WTC11 (cell line): ENCODE measurements at regions not wholly inside any gene's neighbourhood (a gene's known extent, or its start where the extent isn't known, plus 50 kb on each side); places are given as distances from the start of the nearest gene placed in this dataset.

ENCODE experiments used
- ATAC-seq: fragments of 200-7000 bp; cut with Tn5 transposase; 2 replicates; pipeline ENCODE4 v1.10.0; 2021; ENCODE audit warnings: mild to moderate bottlenecking, moderate library complexity
- CTCF ChIA-PET: fragments of 300-600 bp; sonication (Branson Sonifier 250); formaldehyde crosslinking; loops from one replicate; lab custom pipeline; 2021; ENCODE audit warnings: antibody characterized with exemption; lab: Charles Lee
- POLR2A ChIA-PET: fragments of 350-600 bp; sonication (Branson Sonifier 250); formaldehyde crosslinking; loops from one replicate; lab custom pipeline; 2021; ENCODE audit warnings: antibody characterized with exemption; lab: Charles Lee
- DNase-seq: peaks from one replicate; pipeline ENCODE4 v3.0.0; 2021; ENCODE audit warnings: low spot score
- H3K27ac Mint-ChIP-seq: 2 replicates; pipeline ENCODE4 v1.8.0; 2021; ENCODE audit warnings: mixed read lengths
- H3K27me3 Mint-ChIP-seq: 2 replicates; pipeline ENCODE4 v1.8.0; 2021; ENCODE audit warnings: low read depth, mild to moderate bottlenecking, moderate library complexity, mixed read lengths
- H3K36me3 Mint-ChIP-seq: 2 replicates; pipeline ENCODE4 v1.8.0; 2021; ENCODE audit warnings: mixed read lengths
- H3K4me1 Mint-ChIP-seq: 2 replicates; pipeline ENCODE4 v1.8.0; 2022; ENCODE audit warnings: mixed read lengths
- H3K4me3 Mint-ChIP-seq: 2 replicates; pipeline ENCODE4 v1.8.0; 2021; ENCODE audit warnings: mild to moderate bottlenecking, moderate library complexity, mixed read lengths
- H3K9me3 Mint-ChIP-seq: 2 replicates; pipeline ENCODE4 v1.8.0; 2021; ENCODE audit warnings: mixed read lengths
- CREB1 ChIP-seq: sonication (generic); formaldehyde crosslinking; IDR thresholded peaks from 2 replicates; pipeline ENCODE4 v1.8.0; 2023; ENCODE audit warnings: mild to moderate bottlenecking, missing genetic modification reagents
- CTCF ChIP-seq: fragments of 200-600 bp; IDR thresholded peaks from 2 replicates; pipeline ENCODE4 v1.8.0; 2022; ENCODE audit warnings: antibody characterized with exemption
- ERG ChIP-seq: fragments of 250-450 bp; sonication (Bioruptor Pico); IDR thresholded peaks from 2 replicates; pipeline ENCODE4 v1.8.0; 2021; ENCODE audit warnings: mild to moderate bottlenecking
- HMGA2 ChIP-seq: fragments of 250-450 bp; sonication (Bioruptor Pico); IDR thresholded peaks from 2 replicates; pipeline ENCODE4 v1.4.0; 2021; ENCODE audit warnings: mild to moderate bottlenecking, moderate library complexity
- MXD4 ChIP-seq: fragments of 250-450 bp; sonication (Bioruptor Pico); IDR thresholded peaks from 2 replicates; pipeline ENCODE4 v1.8.0; 2021; ENCODE audit warnings: mild to moderate bottlenecking, moderate library complexity, borderline replicate concordance
- NR1H2 ChIP-seq: sonication (generic); formaldehyde crosslinking; IDR thresholded peaks from 2 replicates; pipeline ENCODE4 v1.9.0; 2021; ENCODE audit warnings: mild to moderate bottlenecking, moderate library complexity, missing genetic modification reagents
- PREB ChIP-seq: sonication (generic); formaldehyde crosslinking; IDR thresholded peaks from 2 replicates; pipeline ENCODE4 v1.8.1; 2022; ENCODE audit warnings: mild to moderate bottlenecking, missing genetic modification reagents, moderate library complexity, borderline replicate concordance
- PRRX2 ChIP-seq: fragments of 250-450 bp; sonication (Bioruptor Pico); IDR thresholded peaks from 2 replicates; pipeline ENCODE4 v1.8.0; 2021; ENCODE audit warnings: mild to moderate bottlenecking
- RELA ChIP-seq: sonication (generic); formaldehyde crosslinking; IDR thresholded peaks from 2 replicates; pipeline ENCODE4 v1.8.1; 2022; ENCODE audit warnings: missing genetic modification reagents, mild to moderate bottlenecking, borderline replicate concordance
- SOX15 ChIP-seq: fragments of 250-450 bp; sonication (Bioruptor Pico); IDR thresholded peaks from 2 replicates; pipeline ENCODE4 v1.9.0; 2021; ENCODE audit warnings: mild to moderate bottlenecking
- TCF7 ChIP-seq: sonication (generic); formaldehyde crosslinking; IDR thresholded peaks from 2 replicates; pipeline ENCODE4 v1.8.0; 2022; ENCODE audit warnings: mild to moderate bottlenecking, low read depth, missing genetic modification reagents, moderate library complexity
- ZNF425 ChIP-seq: fragments of 250-450 bp; sonication (Bioruptor Pico); conservative IDR thresholded peaks from 2 replicates; pipeline ENCODE4 v1.9.0; 2021; ENCODE audit warnings: mild to moderate bottlenecking
- TF ChIP-seq, protein P1 (sequence below): sonication (generic); formaldehyde crosslinking; IDR thresholded peaks from 2 replicates; pipeline ENCODE4 v1.8.0; 2022; ENCODE audit warnings: missing genetic modification reagents
- TF ChIP-seq, protein P2 (sequence below): sonication (generic); formaldehyde crosslinking; IDR thresholded peaks from 2 replicates; pipeline ENCODE4 v1.8.1; 2023; ENCODE audit warnings: mild to moderate bottlenecking, missing genetic modification reagents, borderline replicate concordance

DNA sequence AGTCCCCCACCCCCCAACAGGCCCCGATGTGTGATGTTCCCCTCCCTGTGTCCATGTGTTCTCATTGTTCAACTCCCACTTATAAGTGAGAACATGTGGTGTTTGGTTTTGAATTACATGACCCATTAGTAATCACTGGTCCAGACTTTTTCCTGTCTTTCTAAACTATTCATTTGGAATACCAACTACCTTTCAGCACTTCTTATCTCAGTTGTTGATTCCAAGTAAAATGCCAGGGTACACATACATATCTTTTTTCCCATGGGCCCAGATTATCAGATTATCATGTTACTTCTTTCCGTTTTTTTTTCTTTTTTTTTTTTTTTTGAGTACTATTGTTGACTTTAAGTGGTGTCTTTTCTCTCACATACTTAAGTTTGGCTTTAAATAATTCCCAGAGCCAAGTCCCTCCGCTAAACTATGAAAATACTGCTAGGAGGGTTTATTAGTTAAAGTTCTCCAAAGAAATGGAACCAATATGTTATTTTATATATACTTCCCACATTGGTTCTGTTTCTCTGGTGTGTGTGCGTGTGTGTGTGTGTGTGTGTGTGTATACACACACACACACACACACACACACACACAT lies 389.3 kb downstream of the IRS1 start:
- ATAC-seq: no peak
- ChIA-PET CTCF (no interaction called here), POLR2A (no interaction called here)
- peaks cover 13% of the 10 kb centered on the region for H3K9me3 Mint-ChIP-seq
- H3K36me3 Mint-ChIP-seq: no peaks in the 10 kb centered on the region
- no peak overlapping the region for H3K4me3 Mint-ChIP-seq
- peaks cover 19% of the 10 kb centered on the region for H3K4me1 Mint-ChIP-seq
- TF ChIP-seq PRRX2: no peak
- no peak for TF ChIP-seq NR1H2 (CRISPR knock-in tag)
- TF ChIP-seq HMGA2 (CRISPR knock-in tag): no peak
- TF ChIP-seq PREB (CRISPR knock-in tag): no peak
- TF ChIP-seq MXD4 (CRISPR knock-in tag): no peak
- TF ChIP-seq RELA (CRISPR knock-in tag): no peak
- no peak for TF ChIP-seq TCF7 (CRISPR knock-in tag)
- no peak for TF ChIP-seq CREB1 (CRISPR knock-in tag)
- TF ChIP-seq, protein P1, sequence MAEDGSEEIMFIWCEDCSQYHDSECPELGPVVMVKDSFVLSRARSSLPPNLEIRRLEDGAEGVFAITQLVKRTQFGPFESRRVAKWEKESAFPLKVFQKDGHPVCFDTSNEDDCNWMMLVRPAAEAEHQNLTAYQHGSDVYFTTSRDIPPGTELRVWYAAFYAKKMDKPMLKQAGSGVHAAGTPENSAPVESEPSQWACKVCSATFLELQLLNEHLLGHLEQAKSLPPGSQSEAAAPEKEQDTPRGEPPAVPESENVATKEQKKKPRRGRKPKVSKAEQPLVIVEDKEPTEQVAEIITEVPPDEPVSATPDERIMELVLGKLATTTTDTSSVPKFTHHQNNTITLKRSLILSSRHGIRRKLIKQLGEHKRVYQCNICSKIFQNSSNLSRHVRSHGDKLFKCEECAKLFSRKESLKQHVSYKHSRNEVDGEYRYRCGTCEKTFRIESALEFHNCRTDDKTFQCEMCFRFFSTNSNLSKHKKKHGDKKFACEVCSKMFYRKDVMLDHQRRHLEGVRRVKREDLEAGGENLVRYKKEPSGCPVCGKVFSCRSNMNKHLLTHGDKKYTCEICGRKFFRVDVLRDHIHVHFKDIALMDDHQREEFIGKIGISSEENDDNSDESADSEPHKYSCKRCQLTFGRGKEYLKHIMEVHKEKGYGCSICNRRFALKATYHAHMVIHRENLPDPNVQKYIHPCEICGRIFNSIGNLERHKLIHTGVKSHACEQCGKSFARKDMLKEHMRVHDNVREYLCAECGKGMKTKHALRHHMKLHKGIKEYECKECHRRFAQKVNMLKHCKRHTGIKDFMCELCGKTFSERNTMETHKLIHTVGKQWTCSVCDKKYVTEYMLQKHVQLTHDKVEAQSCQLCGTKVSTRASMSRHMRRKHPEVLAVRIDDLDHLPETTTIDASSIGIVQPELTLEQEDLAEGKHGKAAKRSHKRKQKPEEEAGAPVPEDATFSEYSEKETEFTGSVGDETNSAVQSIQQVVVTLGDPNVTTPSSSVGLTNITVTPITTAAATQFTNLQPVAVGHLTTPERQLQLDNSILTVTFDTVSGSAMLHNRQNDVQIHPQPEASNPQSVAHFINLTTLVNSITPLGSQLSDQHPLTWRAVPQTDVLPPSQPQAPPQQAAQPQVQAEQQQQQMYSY (CRISPR knock-in tag): no peak
- no peak for TF ChIP-seq SOX15
- TF ChIP-seq, protein P2, sequence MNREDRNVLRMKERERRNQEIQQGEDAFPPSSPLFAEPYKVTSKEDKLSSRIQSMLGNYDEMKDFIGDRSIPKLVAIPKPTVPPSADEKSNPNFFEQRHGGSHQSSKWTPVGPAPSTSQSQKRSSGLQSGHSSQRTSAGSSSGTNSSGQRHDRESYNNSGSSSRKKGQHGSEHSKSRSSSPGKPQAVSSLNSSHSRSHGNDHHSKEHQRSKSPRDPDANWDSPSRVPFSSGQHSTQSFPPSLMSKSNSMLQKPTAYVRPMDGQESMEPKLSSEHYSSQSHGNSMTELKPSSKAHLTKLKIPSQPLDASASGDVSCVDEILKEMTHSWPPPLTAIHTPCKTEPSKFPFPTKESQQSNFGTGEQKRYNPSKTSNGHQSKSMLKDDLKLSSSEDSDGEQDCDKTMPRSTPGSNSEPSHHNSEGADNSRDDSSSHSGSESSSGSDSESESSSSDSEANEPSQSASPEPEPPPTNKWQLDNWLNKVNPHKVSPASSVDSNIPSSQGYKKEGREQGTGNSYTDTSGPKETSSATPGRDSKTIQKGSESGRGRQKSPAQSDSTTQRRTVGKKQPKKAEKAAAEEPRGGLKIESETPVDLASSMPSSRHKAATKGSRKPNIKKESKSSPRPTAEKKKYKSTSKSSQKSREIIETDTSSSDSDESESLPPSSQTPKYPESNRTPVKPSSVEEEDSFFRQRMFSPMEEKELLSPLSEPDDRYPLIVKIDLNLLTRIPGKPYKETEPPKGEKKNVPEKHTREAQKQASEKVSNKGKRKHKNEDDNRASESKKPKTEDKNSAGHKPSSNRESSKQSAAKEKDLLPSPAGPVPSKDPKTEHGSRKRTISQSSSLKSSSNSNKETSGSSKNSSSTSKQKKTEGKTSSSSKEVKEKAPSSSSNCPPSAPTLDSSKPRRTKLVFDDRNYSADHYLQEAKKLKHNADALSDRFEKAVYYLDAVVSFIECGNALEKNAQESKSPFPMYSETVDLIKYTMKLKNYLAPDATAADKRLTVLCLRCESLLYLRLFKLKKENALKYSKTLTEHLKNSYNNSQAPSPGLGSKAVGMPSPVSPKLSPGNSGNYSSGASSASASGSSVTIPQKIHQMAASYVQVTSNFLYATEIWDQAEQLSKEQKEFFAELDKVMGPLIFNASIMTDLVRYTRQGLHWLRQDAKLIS (CRISPR knock-in tag): no peak
- TF ChIP-seq ERG (CRISPR knock-in tag): no peak
- TF ChIP-seq CTCF: no peak
- no peak for TF ChIP-seq ZNF425 (CRISPR knock-in tag)
- no peak overlapping the region for H3K27ac Mint-ChIP-seq
- H3K27me3 Mint-ChIP-seq: no peaks in the 10 kb centered on the region
- DNase-seq: no peak
